ENCODE measurements at regions not wholly inside any gene's neighbourhood (a gene's known extent, or its start where the extent isn't known, plus 50 kb on each side); places are given as distances from the start of the nearest gene placed in this dataset.

GRCh38 chr10:36248304-36248981, 606.3 kb upstream of the FZD8 start:
- Histone ChIP-seq H3K27ac (ENCODE audit: insufficient read depth, low read depth, low read length) (no peak overlapping the region), H3K9ac (replicated peaks; ENCODE audit: extremely low read depth, insufficient read depth, low read length) (no peak overlapping the region), H3K9me1 (replicated peaks; ENCODE audit: control insufficient read depth, extremely low read depth, insufficient read depth, low read length) (no peaks in the 10 kb centered on the region), H3K4me2 (ENCODE audit: insufficient read depth, low read length) (no peak overlapping the region), H4K20me1 (replicated peaks; ENCODE audit: control insufficient read depth, extremely low read depth, insufficient read depth, low read length) (no peaks in the 10 kb centered on the region), H3K4me3 (replicated peaks in 1 of 3; ENCODE audit: insufficient read depth in 1 of 3, low read depth in 1 of 3, low read length in 3 of 3) (no peak overlapping the region), H2AFZ (ENCODE audit: low read depth, low read length) (no peak overlapping the region), H3K79me2 (ENCODE audit: control insufficient read depth, insufficient read depth, low read length) (no peaks in the 10 kb centered on the region), H3K9me3 (replicated peaks; ENCODE audit: control insufficient read depth, insufficient read depth, low read length) (no peaks in the 10 kb centered on the region), H3K4me1 (ENCODE audit: control insufficient read depth, extremely low read depth, insufficient read depth, low read length) (no peaks in the 10 kb centered on the region), H3K27me3 (ENCODE audit: control insufficient read depth in 2 of 2, insufficient read depth in 2 of 2, low read length in 2 of 2) (no peaks in the 10 kb centered on the region), H3K36me3 (ENCODE audit: control insufficient read depth in 2 of 2, extremely low read depth in 1 of 2, insufficient read depth in 2 of 2, low read length in 2 of 2) (no peaks in the 10 kb centered on the region)
- DNase-seq (ENCODE audit: low read depth, low spot score) (no peak), FAIRE-seq (no peak)
- CTCF ChIA-PET: interaction anchor here (0.7 to 1.3 kb wide), 3 partner anchors 8 to 634 kb away, joined by 3 read pairs; no protein-coding TSS in a partner anchor
- intact Hi-C loops (cut with micrococcal nuclease) (no loop called here), dilution Hi-C loops (cut with MboI; ENCODE audit: extremely low pct_ligation_motif_present, low sequenced_read_pairs) (no loop called here)
- POLR2A ChIA-PET: no interaction called here
- TF ChIP-seq GATA2 (IDR thresholded peaks at IDR 0.05; ENCODE audit: insufficient read depth, insufficient read length, low read depth, low read length): no peak
- no peak for TF ChIP-seq JUN (IDR thresholded peaks at IDR 0.05; ENCODE audit: borderline replicate concordance, insufficient read depth, insufficient read length, low read depth)
- TF ChIP-seq MYC (IDR thresholded peaks at IDR 0.05; ENCODE audit: low read depth, low read length): no peak
- no peak for TF ChIP-seq CTCF (IDR thresholded peaks at IDR 0.05; ENCODE audit: extremely low read depth in 1 of 2, insufficient read depth in 1 of 2, low read depth in 1 of 2, low read length in 2 of 2)
- no peak for TF ChIP-seq POLR2A (IDR thresholded peaks at IDR 0.05; ENCODE audit: low read depth, low read length)
- no peak for TF ChIP-seq FOS (IDR thresholded peaks at IDR 0.05; ENCODE audit: borderline replicate concordance, insufficient read depth, low read length)
- TF ChIP-seq MAX (IDR thresholded peaks at IDR 0.05; ENCODE audit: insufficient read depth, insufficient read length): no peak
- no peak for TF ChIP-seq POLR2AphosphoS5 (IDR thresholded peaks at IDR 0.05; ENCODE audit: insufficient read depth, low read depth, low read length)
- TF ChIP-seq EZH2 (IDR thresholded peaks at IDR 0.05; ENCODE audit: borderline replicate concordance, low read depth, low read length, severe bottlenecking): no peak
- BruUV-seq (replicated peaks): no TSS peak

Measured in endothelial cell of umbilical vein (primary cell).